CD4-positive, alpha-beta memory T cell (primary cell): ENCODE measurements at regions not wholly inside any gene's neighbourhood (a gene's known extent, or its start where the extent isn't known, plus 50 kb on each side); places are given as distances from the start of the nearest gene placed in this dataset.

ENCODE experiments used
- CTCF ChIA-PET: fragments of 350-600 bp; sonication (Branson Sonifier 250); formaldehyde crosslinking; loops from one replicate; lab custom pipeline; 2021; ENCODE audit warnings: inconsistent platforms; ENCODE audit not compliant: partially characterized antibody; lab: Charles Lee
- POLR2A ChIA-PET: fragments of 350-600 bp; sonication (Branson Sonifier 250); formaldehyde crosslinking; loops from one replicate; lab custom pipeline; 2021; ENCODE audit not compliant: partially characterized antibody; lab: Charles Lee
- DNase-seq, 5 donors: peaks; one replicate each; pipeline versions ENCODE4 v3.0.0 to v3.0.0-alpha.2; 2020 to 2022; ENCODE audit warnings: mixed read lengths in 1 of 5
- H3K27ac ChIP-seq: one replicate; pipeline ENCODE4 v1.7.0; 2013; ENCODE audit warnings: low read depth, low read length
- H3K27me3 ChIP-seq: 2 replicates; pipeline ENCODE4 v1.7.0; 2013; ENCODE audit warnings: mild to moderate bottlenecking, low read length, moderate library complexity; ENCODE audit not compliant: insufficient read depth
- H3K36me3 ChIP-seq: 2 replicates; pipeline ENCODE4 v1.7.0; 2013; ENCODE audit warnings: mild to moderate bottlenecking, low read length, moderate library complexity; ENCODE audit not compliant: insufficient read depth
- H3K4me1 ChIP-seq: 2 replicates; pipeline ENCODE4 v1.7.0; 2013; ENCODE audit warnings: mild to moderate bottlenecking, low read length, moderate library complexity; ENCODE audit not compliant: insufficient read depth
- H3K4me3 ChIP-seq, 2 donors: one replicate each; pipeline ENCODE4 v1.7.0; 2013; ENCODE audit warnings: low read length in 2 of 2, mild to moderate bottlenecking in 1 of 2
- H3K9me3 ChIP-seq, 2 donors: one replicate each; pipeline ENCODE4 v1.7.0; 2013; ENCODE audit warnings: low read length in 2 of 2, control low read depth in 1 of 2; ENCODE audit not compliant: control insufficient read depth in 1 of 2
- H3K27ac Mint-ChIP-seq, 7 donors: one replicate each; pipeline ENCODE4 v1.8.0; 2020 to 2021; ENCODE audit warnings: mixed read lengths in 7 of 7, mild to moderate bottlenecking in 6 of 7, inconsistent platforms in 3 of 7, moderate library complexity in 3 of 7
- H3K27me3 Mint-ChIP-seq, 2 donors: one replicate each; pipeline ENCODE4 v1.8.0; 2020 to 2021; ENCODE audit warnings: mixed read lengths in 2 of 2
- H3K36me3 Mint-ChIP-seq, 2 donors: one replicate each; pipeline ENCODE4 v1.8.0; 2020 to 2021; ENCODE audit warnings: mixed read lengths in 2 of 2, inconsistent platforms in 1 of 2, mild to moderate bottlenecking in 1 of 2
- H3K4me1 Mint-ChIP-seq, 4 donors: one replicate each; pipeline ENCODE4 v1.8.0; 2020 to 2021; ENCODE audit warnings: mixed read lengths in 4 of 4, mild to moderate bottlenecking in 1 of 4
- H3K4me3 Mint-ChIP-seq, 8 donors: one replicate each; pipeline ENCODE4 v1.8.0; 2020 to 2021; ENCODE audit warnings: mixed read lengths in 8 of 8, mild to moderate bottlenecking in 7 of 8, moderate library complexity in 6 of 8, inconsistent platforms in 3 of 8
- H3K9me3 Mint-ChIP-seq, 8 donors: one replicate each; pipeline ENCODE4 v1.8.0; 2020 to 2021; ENCODE audit warnings: mixed read lengths in 8 of 8, mild to moderate bottlenecking in 5 of 8, inconsistent platforms in 3 of 8, moderate library complexity in 1 of 8
- intact Hi-C: fragments of 100-400 bp; cut with micrococcal nuclease; formaldehyde crosslinking; loops from one replicate; pipeline ENCODE4 v1.15.1; 2023

DNA sequence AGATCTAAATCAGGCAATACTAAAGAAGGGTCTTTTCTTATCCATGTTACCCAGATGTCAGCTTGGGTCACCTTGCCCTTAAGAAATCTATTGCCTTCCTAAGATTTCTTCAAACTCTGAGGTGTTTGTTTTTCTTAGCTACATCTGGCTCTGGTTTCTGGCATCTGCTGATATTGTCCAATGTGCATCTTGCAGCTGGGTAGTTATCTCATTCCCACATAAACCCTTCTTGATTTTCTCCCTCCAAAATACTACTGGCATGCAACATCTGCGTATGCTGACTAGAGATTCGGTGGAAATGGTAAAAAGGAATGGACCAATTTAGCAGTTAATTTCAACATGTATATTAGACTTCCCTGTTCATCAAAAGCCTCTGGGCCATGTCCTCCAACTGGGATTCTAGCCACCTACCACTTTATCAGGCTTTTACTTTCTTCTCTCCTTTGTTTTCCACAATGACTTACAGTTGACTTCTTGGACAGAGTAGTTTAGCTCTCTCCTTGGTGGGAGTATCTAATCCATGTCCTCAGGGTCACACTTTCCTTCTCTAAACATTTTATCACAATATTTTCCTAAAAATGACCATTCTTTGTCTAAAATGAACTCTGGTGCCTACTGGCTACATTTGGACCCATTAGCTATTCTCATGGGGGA lies 324.8 kb upstream of the FAR2 start:
- CTCF ChIA-PET, result no interaction called here

DNA sequence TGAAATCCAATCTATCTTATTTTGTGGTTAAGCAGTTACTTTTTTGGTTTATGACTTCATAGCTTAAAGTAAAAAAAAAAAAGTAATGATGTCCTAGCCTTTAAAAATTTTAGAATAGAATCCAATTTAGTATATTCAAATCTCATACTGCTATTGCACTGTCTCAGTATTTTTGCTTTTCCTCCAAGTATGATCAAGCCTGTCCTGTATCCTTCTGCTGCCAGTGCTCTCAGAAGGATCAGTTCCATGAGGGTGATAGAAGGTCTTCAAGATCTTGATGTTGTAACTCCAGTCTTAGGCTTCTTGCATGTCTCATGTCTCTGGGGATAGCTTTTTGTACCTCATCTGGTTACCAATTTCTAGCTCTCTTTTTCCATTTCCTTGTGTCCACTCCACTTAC lies 324.2 kb upstream of the FAR2 start:
- Mint-ChIP-seq H3K9me3 (no peaks in the 10 kb centered on the region), H3K36me3 (no peaks in the 10 kb centered on the region), H3K4me3 (no peak overlapping the region), H3K27ac (no peak overlapping the region), H3K27me3 (peaks cover 0 to 1% of the 10 kb centered on the region in 2 donors), H3K4me1 (no peaks in the 10 kb centered on the region)
- DNase-seq, result no peak
- no peaks in the 10 kb centered on the region for H3K27me3 ChIP-seq
- intact Hi-C loops, result no loop called here
- no peaks in the 10 kb centered on the region for H3K4me1 ChIP-seq
- H3K4me3 ChIP-seq, result no peak overlapping the region
- H3K36me3 ChIP-seq, result no peaks in the 10 kb centered on the region
- POLR2A ChIA-PET, result no interaction called here
- CTCF ChIA-PET, result no interaction called here
- no peaks in the 10 kb centered on the region for H3K9me3 ChIP-seq
- no peak overlapping the region for H3K27ac ChIP-seq

More for the DNA sequence above, 324.8 kb upstream of the FAR2 start:
- no peak for DNase-seq
- Histone ChIP-seq H3K36me3 (no peaks in the 10 kb centered on the region), H3K27ac (no peak overlapping the region), H3K4me3 (no peak overlapping the region), H3K4me1 (no peaks in the 10 kb centered on the region), H3K9me3 (no peaks in the 10 kb centered on the region), H3K27me3 (no peaks in the 10 kb centered on the region)
- H3K27ac Mint-ChIP-seq, result peak overlapping the region in 1 of 7 donors; percentile 3
- H3K27me3 Mint-ChIP-seq, result peaks cover 0 to 1% of the 10 kb centered on the region in 2 donors
- intact Hi-C loops, result no loop called here
- H3K36me3 Mint-ChIP-seq, result no peaks in the 10 kb centered on the region
- no peaks in the 10 kb centered on the region for H3K9me3 Mint-ChIP-seq
- no peaks in the 10 kb centered on the region for H3K4me1 Mint-ChIP-seq
- POLR2A ChIA-PET, result no interaction called here
- no peak overlapping the region for H3K4me3 Mint-ChIP-seq

DNA sequence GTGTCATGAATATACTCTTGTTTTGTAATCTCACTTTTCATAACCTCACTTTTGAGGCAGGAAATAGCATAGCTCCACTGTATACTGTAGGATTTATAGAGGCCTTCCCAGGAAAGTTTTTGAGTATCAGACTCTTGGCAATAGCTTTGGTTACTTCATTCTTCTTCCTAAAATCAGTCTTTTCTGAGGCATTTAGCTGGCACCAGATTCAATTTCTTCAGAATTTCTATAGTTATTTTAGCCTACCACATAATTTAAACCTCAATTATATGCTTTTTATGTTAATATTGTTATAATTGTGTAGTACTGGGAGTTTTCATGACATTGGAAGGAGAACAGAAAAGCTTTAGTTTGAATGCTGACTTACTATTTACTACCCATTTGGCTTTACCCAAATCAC lies 322.3 kb upstream of the FAR2 start:
- ChIA-PET CTCF (no interaction called here), POLR2A (no interaction called here)
- DNase-seq, result no peak
- Histone ChIP-seq H3K9me3 (no peaks in the 10 kb centered on the region), H3K4me1 (no peaks in the 10 kb centered on the region), H3K4me3 (no peak overlapping the region), H3K36me3 (no peaks in the 10 kb centered on the region), H3K27ac (no peak overlapping the region), H3K27me3 (no peaks in the 10 kb centered on the region)
- Mint-ChIP-seq H3K27ac (no peak overlapping the region), H3K4me1 (no peaks in the 10 kb centered on the region), H3K4me3 (no peak overlapping the region), H3K36me3 (no peaks in the 10 kb centered on the region), H3K9me3 (peaks cover 0 to 3% (median 0%) of the 10 kb centered on the region in 8 donors), H3K27me3 (peaks cover 0 to 3% of the 10 kb centered on the region in 2 donors)
- intact Hi-C loops, result no loop called here

DNA sequence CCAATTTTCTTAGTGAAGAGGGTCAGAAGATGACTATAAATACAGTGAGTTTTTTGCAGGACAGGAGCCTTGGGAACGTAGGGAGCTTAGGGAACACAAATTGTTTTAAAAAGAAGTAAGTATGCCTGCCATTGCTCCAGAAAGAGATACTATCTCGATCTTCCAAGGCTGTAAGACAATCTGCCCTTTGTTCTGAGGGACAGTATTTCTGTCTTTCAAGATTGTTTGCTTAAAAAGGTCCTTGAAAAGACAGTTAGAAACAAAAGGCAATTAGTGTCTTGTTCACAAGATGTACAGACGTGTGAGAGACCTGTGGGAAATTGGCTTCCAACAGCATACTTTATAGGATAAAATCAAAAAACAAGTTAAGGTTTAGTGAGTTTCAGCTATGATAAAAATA lies 321.2 kb upstream of the FAR2 start:
- Mint-ChIP-seq H3K9me3 (peaks cover 0 to 3% (median under 1%) of the 10 kb centered on the region in 8 donors), H3K4me1 (no peaks in the 10 kb centered on the region), H3K27me3 (peaks cover 1 to 3% of the 10 kb centered on the region in 2 donors), H3K4me3 (no peak overlapping the region), H3K27ac (no peak overlapping the region), H3K36me3 (no peaks in the 10 kb centered on the region)
- Histone ChIP-seq H3K27me3 (no peaks in the 10 kb centered on the region), H3K9me3 (no peaks in the 10 kb centered on the region), H3K4me3 (no peak overlapping the region), H3K27ac (no peak overlapping the region), H3K36me3 (no peaks in the 10 kb centered on the region), H3K4me1 (no peaks in the 10 kb centered on the region)
- ChIA-PET CTCF (no interaction called here), POLR2A (no interaction called here)
- no peak for DNase-seq
- intact Hi-C loops, result no loop called here

DNA sequence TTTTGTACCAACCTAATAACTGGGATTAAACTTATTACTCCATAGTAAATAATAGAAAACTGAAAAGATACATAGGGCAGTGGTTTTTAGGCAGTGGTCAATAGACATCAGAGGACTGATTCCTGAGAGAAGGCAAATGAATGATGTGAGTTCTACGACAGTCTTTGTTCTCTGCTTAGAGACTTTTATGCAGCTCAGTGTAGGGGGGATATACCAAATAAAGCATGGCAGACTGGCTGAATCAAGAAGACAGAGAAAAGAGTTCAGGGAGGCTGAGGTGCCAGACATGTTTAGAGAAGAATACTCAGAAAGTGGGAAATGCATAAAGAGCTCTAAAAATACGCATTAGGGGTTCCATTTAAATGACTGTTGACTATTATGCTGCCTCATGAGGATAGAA lies 320.8 kb upstream of the FAR2 start:
- H3K4me1 ChIP-seq, result no peaks in the 10 kb centered on the region
- Mint-ChIP-seq H3K27me3 (peaks cover 1 to 3% of the 10 kb centered on the region in 2 donors), H3K27ac (no peak overlapping the region), H3K9me3 (peaks cover 0 to 3% (median 2%) of the 10 kb centered on the region in 8 donors), H3K4me1 (no peaks in the 10 kb centered on the region), H3K4me3 (no peak overlapping the region), H3K36me3 (no peaks in the 10 kb centered on the region)
- H3K27ac ChIP-seq, result no peak overlapping the region
- DNase-seq, result no peak
- intact Hi-C loops, result no loop called here
- no peaks in the 10 kb centered on the region for H3K36me3 ChIP-seq
- CTCF ChIA-PET, result no interaction called here
- no peaks in the 10 kb centered on the region for H3K9me3 ChIP-seq
- no peaks in the 10 kb centered on the region for H3K27me3 ChIP-seq
- POLR2A ChIA-PET, result no interaction called here
- H3K4me3 ChIP-seq, result no peak overlapping the region

DNA sequence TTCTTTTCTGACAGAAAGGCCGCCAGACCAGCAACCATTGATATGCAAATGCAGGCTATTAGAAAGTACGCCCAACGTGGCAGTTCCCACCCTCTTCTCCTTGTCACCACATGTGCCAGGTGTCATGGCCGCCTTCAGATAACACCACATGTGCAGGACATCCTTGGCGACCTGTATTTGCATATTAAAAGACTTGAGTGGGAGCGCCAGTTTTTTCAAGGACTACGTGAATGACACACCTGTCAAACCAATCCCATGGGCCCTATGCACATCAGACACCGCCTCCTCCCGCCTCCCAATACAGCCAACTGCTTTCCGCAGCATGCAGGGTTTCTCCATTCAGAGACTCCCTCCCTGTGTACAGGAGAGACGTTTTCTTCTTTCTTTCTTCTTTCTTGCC lies 318.6 kb upstream of the FAR2 start:
- CTCF ChIA-PET, result no interaction called here
- no peaks in the 10 kb centered on the region for H3K4me1 Mint-ChIP-seq
- POLR2A ChIA-PET, result no interaction called here
- no peaks in the 10 kb centered on the region for H3K27me3 ChIP-seq
- H3K9me3 ChIP-seq, result no peaks in the 10 kb centered on the region
- H3K27me3 Mint-ChIP-seq, result peaks cover 3% of the 10 kb centered on the region in 2 donors
- H3K4me1 ChIP-seq, result no peaks in the 10 kb centered on the region
- H3K4me3 ChIP-seq, result no peak overlapping the region
- H3K36me3 Mint-ChIP-seq, result no peaks in the 10 kb centered on the region
- DNase-seq, result no peak
- H3K9me3 Mint-ChIP-seq, result peaks cover 0 to 8% (median 4%) of the 10 kb centered on the region in 8 donors
- no peaks in the 10 kb centered on the region for H3K36me3 ChIP-seq
- intact Hi-C loops, result no loop called here
- H3K27ac Mint-ChIP-seq, result no peak overlapping the region
- no peak overlapping the region for H3K4me3 Mint-ChIP-seq
- H3K27ac ChIP-seq, result no peak overlapping the region

DNA sequence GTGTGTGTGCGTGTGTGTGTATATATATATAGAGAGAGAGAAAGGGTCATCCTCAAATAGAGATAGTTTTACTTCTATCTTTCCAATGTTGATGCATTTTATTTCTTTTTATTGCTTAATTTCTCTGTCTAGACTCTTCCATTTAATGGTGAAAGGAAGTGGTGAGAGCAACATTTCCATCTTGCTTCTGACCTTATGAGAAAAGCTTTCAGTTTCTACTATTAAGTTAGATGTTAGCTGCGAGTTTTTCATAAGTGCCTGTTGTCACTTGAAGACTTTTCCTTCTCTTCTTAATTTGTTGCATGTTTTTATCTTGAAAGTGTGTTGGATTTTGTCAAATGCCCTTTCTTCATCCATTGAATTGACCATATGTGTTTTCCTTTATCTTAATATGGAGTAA lies 304.4 kb upstream of the FAR2 start:
- no peak for DNase-seq
- Histone ChIP-seq H3K9me3 (no peaks in the 10 kb centered on the region), H3K4me3 (no peak overlapping the region), H3K27ac (no peak overlapping the region), H3K4me1 (no peaks in the 10 kb centered on the region), H3K36me3 (no peaks in the 10 kb centered on the region), H3K27me3 (no peaks in the 10 kb centered on the region)
- Mint-ChIP-seq H3K4me1 (no peaks in the 10 kb centered on the region), H3K4me3 (no peak overlapping the region), H3K27me3 (peaks cover 1 to 2% of the 10 kb centered on the region in 2 donors), H3K27ac (no peak overlapping the region), H3K36me3 (no peaks in the 10 kb centered on the region), H3K9me3 (peaks cover 0 to 8% (median 1%) of the 10 kb centered on the region in 8 donors)
- POLR2A ChIA-PET, result no interaction called here
- intact Hi-C loops, result no loop called here
- CTCF ChIA-PET, result no interaction called here
